Urothelium cell line (cell line): ENCODE measurements at regions not wholly inside any gene's neighbourhood (a gene's known extent, or its start where the extent isn't known, plus 50 kb on each side); places are given as distances from the start of the nearest gene placed in this dataset.

Experiments
- DNase-seq: peaks from one replicate; pipeline ENCODE4 v3.0.0; 2011; ENCODE audit warnings: low spot score, mixed read lengths
- FAIRE-seq: peaks from 2 replicates; lab custom pipeline; 2011; peaks lifted over from hg19 to GRCh38; lab: Jason Lieb, UNC

DNA sequence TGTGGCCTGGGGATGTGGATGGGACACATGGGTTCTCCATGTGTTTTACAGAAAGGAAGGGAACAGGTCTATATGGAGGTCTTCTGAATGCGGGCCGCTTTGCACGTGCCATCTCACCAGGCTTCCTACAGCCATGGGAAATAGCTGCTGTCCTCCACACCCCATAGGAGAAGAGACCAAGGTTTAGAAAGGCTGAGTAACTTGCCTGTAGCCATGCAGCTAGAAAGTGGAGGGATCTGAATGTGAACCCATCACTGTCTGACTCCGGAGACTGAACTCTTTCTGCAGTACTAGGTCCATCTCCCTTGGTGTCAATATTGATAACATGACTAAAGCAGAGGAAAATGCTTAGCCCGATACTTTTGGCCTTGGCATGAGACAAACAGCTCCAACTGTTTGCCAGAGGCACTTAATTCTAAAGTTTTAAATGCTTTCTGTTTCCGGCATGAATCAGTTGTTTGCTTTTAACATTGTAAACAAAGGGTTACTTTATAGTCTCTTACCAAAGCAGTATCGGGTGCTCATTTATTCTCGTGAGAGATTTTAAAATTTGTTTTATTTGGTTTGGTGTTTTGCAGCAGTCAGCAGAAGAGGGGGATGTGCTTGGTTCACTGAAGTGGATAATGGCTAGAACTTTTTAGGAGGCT, 64.8 kb upstream of the LOXL4 start:
- DNase-seq, result no peak
- FAIRE-seq, result no peak

DNA sequence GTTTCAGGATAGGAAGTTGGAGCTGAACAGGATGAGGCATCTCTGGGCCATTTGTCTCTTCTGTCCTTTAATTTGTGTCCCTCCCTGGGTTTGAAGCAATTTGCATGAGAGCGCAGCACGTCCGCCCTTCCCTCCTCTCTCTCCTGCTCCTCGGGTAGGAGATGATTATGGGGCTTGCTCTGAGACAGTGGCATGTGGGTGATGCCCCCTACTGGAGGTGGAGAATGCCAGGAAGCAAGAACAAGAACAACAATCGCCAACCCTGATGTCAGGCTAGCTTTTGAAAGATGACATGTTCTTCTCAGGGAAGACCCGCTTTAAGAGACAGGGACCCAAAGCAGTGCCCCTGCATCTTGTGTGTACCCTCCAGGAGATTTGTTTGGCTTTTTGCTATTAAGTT, 63.9 kb upstream of the LOXL4 start:
- FAIRE-seq (no peak), DNase-seq (no peak)

DNA sequence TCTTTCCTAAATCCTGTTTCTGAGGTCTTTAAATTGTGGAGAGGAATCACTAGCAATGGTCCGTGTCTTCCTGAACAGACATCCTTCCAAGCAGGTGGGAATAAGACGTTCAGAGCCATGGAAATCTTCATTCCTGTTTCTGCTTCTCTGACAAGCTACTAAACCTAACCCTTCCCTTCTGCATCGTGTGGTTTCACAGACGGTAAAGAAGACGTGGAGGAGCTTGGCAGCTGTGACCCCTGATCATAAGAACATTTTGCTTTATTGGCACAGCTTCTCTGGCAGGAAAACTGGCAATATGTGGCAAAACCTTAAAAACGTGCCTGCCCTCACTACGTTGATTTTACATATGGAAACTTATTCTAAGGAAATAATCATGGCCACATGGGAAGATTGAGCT, 63.0 kb upstream of the LOXL4 start:
- DNase-seq (no peak), FAIRE-seq (no peak)

DNA sequence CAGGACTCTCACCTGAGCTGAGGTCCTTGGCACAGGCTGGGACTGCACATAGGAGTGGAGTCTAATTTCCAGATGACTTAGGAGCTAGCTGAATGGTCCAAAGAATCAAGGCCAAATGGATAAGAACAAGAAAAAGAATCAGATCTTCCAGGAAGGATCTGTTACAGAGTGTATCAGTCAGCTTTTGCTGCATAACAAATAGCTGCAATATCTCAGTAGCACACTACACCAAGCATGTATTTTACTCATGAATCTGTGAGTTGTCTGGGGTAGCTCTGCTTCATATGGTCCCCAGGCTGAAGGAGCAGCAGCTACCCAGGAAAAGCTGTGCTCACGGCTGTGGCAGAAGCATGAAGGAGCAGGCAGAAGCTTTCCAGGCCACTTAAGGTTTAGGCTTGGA, 60.6 kb upstream of the LOXL4 start:
- DNase-seq (no peak), FAIRE-seq (no peak)

DNA sequence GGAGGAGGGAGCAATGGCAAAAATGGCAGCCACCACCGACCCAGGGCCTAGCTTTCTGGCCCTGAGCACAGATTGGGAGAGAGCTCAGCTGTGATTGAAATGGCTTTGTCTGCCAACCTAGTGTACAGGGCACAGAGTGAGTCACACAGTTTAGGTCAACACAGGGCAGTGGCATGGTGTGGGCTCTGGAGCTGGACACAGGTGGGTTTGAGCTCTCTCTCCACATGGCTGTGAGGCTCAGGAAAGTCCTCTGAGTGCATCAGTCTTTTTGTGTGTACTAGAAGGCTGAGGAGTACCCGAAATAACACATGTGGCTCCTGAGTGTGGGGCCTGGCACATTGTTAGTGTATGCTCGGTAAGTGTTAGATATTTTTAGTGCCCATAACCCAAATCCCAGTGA, 60.2 kb upstream of the LOXL4 start:
- DNase-seq, result no peak
- no peak for FAIRE-seq

DNA sequence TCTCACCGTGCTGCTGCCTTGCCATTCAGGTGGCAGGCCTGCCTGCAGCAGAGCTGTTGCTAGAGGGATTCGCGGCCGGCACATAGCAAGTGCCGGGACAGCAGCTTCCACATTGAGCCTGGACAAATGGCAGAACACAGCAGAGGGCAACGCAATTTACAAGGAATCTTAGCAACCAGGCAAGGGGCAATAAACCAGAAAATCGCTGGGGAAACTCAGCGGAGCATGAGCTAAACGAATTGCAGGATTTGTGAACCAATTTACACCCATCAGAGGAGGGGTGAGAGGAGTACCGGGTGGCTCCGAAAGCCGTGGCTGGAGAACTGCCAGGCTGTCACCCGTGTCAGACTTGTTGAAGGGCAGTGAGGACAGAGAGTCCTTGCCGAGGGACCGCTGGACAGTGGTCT, 58.6 kb upstream of the LOXL4 start:
- DNase-seq (no peak), FAIRE-seq (no peak)

DNA sequence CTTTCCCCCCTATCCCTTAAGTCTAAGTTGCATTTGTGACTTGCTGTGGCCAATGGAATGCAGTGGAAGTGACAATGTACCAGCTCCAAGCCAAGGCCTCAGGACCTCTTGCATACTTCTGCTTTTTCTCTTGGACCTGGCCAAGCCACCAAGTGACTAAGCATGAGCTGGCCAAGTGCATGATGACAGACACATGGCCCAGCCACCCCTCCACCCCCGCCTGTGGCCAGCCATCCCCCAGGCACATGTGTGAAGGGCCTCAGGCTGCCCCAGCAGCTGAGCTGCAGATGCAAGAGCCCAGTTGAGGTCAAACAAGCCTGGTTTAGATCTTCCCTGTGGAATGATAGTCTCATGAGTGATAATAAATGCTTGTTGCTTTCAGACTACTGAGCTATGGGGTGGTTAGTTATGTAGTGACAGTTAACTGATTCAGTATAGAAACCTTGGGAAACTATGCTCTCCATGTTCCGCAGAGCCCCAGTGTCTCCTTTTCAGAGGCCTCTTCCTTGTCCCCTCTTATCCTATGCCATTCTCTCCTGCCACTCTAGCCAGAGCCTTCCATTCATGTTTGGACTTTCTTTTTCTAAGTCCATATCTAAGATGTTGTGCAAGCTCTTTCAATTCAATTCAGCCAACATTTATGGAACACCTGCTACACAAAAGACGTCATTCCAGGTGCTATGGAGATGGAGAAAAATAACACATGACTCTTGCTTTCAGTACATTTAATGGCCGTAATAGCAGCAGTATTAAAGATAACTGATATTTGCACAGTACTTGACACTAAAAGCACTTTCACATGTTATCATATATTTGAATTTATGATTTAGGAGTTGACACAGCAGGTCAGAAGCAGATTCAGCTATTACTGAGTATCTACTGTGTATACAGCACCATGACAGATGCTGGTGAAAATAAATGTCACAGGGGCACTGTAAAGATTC, 55.5 kb upstream of the LOXL4 start:
- FAIRE-seq, result peak; percentile 63
- DNase-seq, result peak; percentile 75

DNA sequence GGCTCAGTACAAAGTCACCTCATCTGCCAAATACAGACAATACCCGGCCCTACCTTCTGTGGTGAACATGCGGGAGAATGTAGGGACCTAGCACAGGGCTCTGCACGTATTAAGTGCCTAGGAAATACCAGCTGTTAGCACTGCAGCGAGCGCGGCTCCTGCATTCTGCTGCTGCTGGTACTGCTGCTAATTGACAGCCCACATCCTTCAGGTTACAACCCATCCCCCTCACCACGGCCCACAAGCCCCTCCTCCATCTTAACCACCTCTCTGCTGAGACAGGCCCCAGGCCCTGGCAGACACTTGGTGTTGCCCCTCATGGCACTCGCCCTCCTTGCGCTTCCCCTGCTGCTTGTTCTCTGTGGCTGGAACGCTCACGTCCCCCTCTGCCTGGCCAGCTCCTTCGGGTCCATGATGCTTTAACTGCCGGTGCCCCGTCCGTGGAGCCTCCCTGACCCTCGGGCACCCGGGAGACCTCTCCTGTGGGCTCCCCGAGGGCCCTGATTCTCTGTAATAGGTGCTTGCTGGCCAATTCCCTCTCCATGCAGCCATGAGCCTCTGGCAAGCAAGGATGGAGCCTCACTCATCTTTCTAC, 53.3 kb upstream of the LOXL4 start:
- FAIRE-seq (no peak), DNase-seq (no peak)

DNA sequence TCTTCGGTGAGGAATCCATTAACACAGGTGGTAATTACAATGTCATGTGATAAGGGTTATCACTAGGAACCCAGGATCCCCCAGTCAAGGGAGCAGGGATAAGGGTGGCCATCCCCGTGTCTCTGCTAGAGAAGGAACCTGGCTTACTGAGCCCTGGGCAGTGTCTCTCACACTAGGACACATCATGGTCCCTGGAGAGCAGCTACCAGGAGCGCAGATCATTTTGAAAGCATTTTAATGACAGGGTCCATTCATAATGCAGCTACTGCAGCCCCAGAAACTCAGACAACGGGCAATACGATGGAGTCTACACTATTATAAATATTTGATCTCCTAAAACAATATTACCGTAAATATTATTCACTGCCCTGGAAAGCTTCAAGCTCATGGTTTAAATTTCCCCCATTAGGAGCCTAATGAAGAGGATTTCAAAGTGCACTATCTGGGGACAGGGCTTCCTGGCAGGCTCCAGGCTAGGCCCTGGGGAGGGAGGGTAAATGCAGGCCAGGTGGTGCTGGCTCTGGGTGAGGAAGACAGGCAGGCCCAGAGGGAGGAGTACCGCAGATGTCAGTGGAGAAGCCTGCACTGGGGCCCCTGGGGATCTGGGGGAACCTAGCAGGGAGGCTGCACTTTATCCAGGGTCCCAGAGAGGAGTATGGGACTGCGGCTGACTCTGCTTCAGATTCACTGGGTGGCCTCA, 52.6 kb upstream of the LOXL4 start:
- FAIRE-seq (no peak), DNase-seq (no peak)

DNA sequence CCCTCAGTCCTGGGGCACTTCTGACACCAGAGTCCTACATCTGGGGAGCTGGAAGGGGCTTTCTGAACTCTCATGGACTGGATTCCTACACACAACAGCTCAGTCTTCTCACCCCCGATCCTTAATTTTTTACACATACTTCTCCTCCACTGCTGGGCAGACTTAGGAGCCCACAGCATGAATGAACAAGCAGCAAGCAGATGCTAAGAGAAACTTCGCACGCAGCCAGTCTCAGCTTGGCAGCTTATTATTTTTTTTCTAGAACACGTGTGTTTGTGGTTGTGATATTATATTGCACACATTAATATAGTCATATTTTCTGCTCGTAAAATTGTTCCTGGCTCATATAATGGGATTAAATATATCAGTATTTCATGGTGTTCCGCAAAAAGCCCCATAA, 50.9 kb upstream of the LOXL4 start:
- DNase-seq (no peak), FAIRE-seq (no peak)
